Panc1 (cell line): ENCODE measurements at regions not wholly inside any gene's neighbourhood (a gene's known extent, or its start where the extent isn't known, plus 50 kb on each side); places are given as distances from the start of the nearest gene placed in this dataset.

Experiments used
- ATAC-seq: fragments of 200-7000 bp; cut with Tn5 transposase; 2 replicates; pipeline ENCODE4 v1.9.1; 2020; ENCODE audit warnings: mild to moderate bottlenecking, moderate library complexity
- BruUV-seq: library from RNA; stranded (reverse); fragments of 400-500 nt; replicated peaks from 2 replicates; lab custom pipeline; 2021; lab: Mats Ljungman, UMichigan
- CTCF ChIA-PET: fragments of 300-600 bp; sonication (Branson Sonifier 250); formaldehyde crosslinking; loops from one replicate; lab custom pipeline; 2022; ENCODE audit warnings: antibody characterized with exemption; lab: Charles Lee
- POLR2A ChIA-PET: fragments of 300-600 bp; sonication (Branson Sonifier 250); formaldehyde crosslinking; loops from one replicate; lab custom pipeline; 2022; ENCODE audit warnings: antibody characterized with exemption; lab: Charles Lee
- DNase-seq: peaks from one replicate; pipeline ENCODE4 v3.0.0-alpha.2; 2010; ENCODE audit warnings: low read depth, low spot score
- H3K27ac ChIP-seq: 2 replicates; pipeline ENCODE4 v1.5.1; 2011; ENCODE audit warnings: mild to moderate bottlenecking, low read length, inconsistent platforms
- H3K27me3 ChIP-seq: fragments of 200-500 bp; sonication (Bioruptor generic); 2 replicates; pipeline ENCODE4 v1.6.0; 2014; ENCODE audit warnings: low read length, inconsistent platforms; ENCODE audit not compliant: control insufficient read depth, insufficient read depth
- H3K36me3 ChIP-seq: fragments of 200-500 bp; sonication (Bioruptor generic); 2 replicates; pipeline ENCODE4 v1.5.1; 2014; ENCODE audit warnings: inconsistent platforms, mild to moderate bottlenecking, low read length, moderate library complexity; ENCODE audit not compliant: control insufficient read depth, insufficient read depth
- H3K4me1 ChIP-seq: 2 replicates; pipeline ENCODE4 v1.5.1; 2011; ENCODE audit warnings: inconsistent platforms, mild to moderate bottlenecking, low read length, moderate library complexity; ENCODE audit not compliant: control insufficient read depth, insufficient read depth
- H3K4me3 ChIP-seq, 2 experiments: 2 replicates each; pipeline ENCODE4 v1.5.1; 2011 to 2012; ENCODE audit warnings: low read depth in 2 of 2, low read length in 2 of 2, mild to moderate bottlenecking in 2 of 2, inconsistent platforms in 1 of 2, moderate library complexity in 1 of 2
- H3K9me3 ChIP-seq: fragments of 200-500 bp; sonication (Bioruptor generic); 2 replicates; pipeline ENCODE4 v1.5.1; 2014; ENCODE audit warnings: low read depth, mild to moderate bottlenecking, inconsistent platforms, low read length, moderate library complexity; ENCODE audit not compliant: control insufficient read depth, insufficient read depth
- POLR2AphosphoS5 ChIP-seq: IDR thresholded peaks from 2 replicates; pipeline ENCODE4 v1.6.1; 2012; ENCODE audit warnings: mild to moderate bottlenecking, low read depth, low read length, moderate library complexity
- SIN3A ChIP-seq: IDR thresholded peaks from 2 replicates; pipeline ENCODE4 v1.6.1; 2012; ENCODE audit warnings: low read depth, mild to moderate bottlenecking, low read length, moderate library complexity, borderline replicate concordance; ENCODE audit not compliant: insufficient read depth
- TCF7L2 ChIP-seq: IDR thresholded peaks from 2 replicates; pipeline ENCODE4 v1.6.1; 2011; ENCODE audit warnings: mild to moderate bottlenecking, low read depth, low read length, inconsistent platforms
- in situ Hi-C: cut with HindIII; loops from 2 replicates; pipeline ENCODE4 v1.10.0; 2016; ENCODE audit warnings: low sequenced_read_pairs, low pct_unique_long_range_greater_than_20kb
- intact Hi-C: fragments of 100-400 bp; cut with micrococcal nuclease; formaldehyde crosslinking; loops from one replicate; pipeline ENCODE4 v1.10.0; 2022; ENCODE audit not compliant: unreplicated experiment
- TF ChIP-seq, protein P1 (sequence below): fragments of 450-650 bp; IDR thresholded peaks from 2 replicates; pipeline ENCODE4 v1.5.1; 2017; ENCODE audit warnings: mild to moderate bottlenecking
- TF ChIP-seq, protein P2 (sequence below), 2 experiments: IDR thresholded peaks; 2 replicates each; pipeline ENCODE4 v1.6.1; 2011 to 2012; ENCODE audit warnings: low read depth in 2 of 2, control low read depth in 1 of 2, low read length in 1 of 2, mild to moderate bottlenecking in 1 of 2, moderate library complexity in 1 of 2; ENCODE audit not compliant: insufficient read depth in 1 of 2

DNA sequence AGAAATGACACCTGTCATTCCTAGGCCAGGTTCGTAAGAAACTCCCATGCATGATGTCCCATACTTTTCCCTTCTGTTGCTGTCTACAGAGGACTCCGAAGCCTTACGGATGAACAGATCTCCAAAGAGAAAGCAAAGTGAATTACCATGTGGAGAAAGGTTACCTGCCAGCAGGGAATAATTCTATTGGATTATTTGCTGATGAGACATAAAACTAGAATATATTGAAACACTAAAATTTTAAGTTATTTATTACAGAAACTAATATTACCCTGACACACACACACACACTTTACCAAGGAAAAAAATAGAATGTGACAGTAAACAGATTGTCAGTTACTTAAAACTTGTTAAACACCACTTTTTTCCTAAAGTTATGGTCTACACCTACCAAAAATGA is 452.7 kb upstream of the DAB2 start:
- in situ Hi-C loops: no loop called here
- intact Hi-C loops: no loop called here
- ChIA-PET POLR2A (no interaction called here), CTCF (no interaction called here)
- Histone ChIP-seq H3K36me3 (no peaks in the 10 kb centered on the region), H3K9me3 (no peaks in the 10 kb centered on the region), H3K27ac (no peak overlapping the region), H3K4me3 (no peak overlapping the region), H3K27me3 (no peaks in the 10 kb centered on the region), H3K4me1 (no peaks in the 10 kb centered on the region)
- ATAC-seq (no peak), DNase-seq (no peak)
- TF ChIP-seq, protein P1, sequence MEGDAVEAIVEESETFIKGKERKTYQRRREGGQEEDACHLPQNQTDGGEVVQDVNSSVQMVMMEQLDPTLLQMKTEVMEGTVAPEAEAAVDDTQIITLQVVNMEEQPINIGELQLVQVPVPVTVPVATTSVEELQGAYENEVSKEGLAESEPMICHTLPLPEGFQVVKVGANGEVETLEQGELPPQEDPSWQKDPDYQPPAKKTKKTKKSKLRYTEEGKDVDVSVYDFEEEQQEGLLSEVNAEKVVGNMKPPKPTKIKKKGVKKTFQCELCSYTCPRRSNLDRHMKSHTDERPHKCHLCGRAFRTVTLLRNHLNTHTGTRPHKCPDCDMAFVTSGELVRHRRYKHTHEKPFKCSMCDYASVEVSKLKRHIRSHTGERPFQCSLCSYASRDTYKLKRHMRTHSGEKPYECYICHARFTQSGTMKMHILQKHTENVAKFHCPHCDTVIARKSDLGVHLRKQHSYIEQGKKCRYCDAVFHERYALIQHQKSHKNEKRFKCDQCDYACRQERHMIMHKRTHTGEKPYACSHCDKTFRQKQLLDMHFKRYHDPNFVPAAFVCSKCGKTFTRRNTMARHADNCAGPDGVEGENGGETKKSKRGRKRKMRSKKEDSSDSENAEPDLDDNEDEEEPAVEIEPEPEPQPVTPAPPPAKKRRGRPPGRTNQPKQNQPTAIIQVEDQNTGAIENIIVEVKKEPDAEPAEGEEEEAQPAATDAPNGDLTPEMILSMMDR: no peak
- no peak for TF ChIP-seq SIN3A
- no TSS peak for BruUV-seq

DNA sequence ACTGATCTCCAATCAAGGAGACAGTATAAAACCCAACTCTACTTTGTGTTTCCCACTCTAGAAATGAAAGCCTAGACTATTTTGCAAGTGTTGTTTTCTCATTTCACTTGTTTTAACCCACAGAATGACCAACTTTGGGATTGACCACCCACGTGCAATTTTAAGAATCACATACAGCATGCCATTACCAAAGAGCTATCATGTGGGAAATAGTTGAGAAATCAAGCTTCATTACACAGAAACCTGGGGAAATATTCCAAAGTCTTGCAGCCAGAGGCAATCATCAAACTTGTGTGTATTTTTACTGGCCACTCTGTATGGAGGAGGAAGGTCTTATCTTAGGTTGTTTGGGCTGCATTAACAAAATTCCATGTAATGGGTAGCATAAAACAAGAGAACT is 451.4 kb upstream of the DAB2 start:
- DNase-seq: no peak
- Histone ChIP-seq H3K27ac (no peak overlapping the region), H3K36me3 (no peaks in the 10 kb centered on the region), H3K4me3 (no peak overlapping the region), H3K4me1 (no peaks in the 10 kb centered on the region), H3K27me3 (no peaks in the 10 kb centered on the region), H3K9me3 (no peaks in the 10 kb centered on the region)
- ChIA-PET CTCF (no interaction called here), POLR2A (no interaction called here)
- ATAC-seq: no peak
- in situ Hi-C loops: no loop called here
- intact Hi-C loops: no loop called here
- no TSS peak for BruUV-seq
- TF ChIP-seq, protein P2, sequence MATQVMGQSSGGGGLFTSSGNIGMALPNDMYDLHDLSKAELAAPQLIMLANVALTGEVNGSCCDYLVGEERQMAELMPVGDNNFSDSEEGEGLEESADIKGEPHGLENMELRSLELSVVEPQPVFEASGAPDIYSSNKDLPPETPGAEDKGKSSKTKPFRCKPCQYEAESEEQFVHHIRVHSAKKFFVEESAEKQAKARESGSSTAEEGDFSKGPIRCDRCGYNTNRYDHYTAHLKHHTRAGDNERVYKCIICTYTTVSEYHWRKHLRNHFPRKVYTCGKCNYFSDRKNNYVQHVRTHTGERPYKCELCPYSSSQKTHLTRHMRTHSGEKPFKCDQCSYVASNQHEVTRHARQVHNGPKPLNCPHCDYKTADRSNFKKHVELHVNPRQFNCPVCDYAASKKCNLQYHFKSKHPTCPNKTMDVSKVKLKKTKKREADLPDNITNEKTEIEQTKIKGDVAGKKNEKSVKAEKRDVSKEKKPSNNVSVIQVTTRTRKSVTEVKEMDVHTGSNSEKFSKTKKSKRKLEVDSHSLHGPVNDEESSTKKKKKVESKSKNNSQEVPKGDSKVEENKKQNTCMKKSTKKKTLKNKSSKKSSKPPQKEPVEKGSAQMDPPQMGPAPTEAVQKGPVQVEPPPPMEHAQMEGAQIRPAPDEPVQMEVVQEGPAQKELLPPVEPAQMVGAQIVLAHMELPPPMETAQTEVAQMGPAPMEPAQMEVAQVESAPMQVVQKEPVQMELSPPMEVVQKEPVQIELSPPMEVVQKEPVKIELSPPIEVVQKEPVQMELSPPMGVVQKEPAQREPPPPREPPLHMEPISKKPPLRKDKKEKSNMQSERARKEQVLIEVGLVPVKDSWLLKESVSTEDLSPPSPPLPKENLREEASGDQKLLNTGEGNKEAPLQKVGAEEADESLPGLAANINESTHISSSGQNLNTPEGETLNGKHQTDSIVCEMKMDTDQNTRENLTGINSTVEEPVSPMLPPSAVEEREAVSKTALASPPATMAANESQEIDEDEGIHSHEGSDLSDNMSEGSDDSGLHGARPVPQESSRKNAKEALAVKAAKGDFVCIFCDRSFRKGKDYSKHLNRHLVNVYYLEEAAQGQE (IDR thresholded peaks at IDR 0.05; ENCODE audit: insufficient read depth in 1 of 2, low read depth in 2 of 2, low read length in 1 of 2): no peak
- TF ChIP-seq SIN3A (no peak), TCF7L2 (no peak), POLR2AphosphoS5 (no peak)
- TF ChIP-seq, protein P1: no peak

DNA sequence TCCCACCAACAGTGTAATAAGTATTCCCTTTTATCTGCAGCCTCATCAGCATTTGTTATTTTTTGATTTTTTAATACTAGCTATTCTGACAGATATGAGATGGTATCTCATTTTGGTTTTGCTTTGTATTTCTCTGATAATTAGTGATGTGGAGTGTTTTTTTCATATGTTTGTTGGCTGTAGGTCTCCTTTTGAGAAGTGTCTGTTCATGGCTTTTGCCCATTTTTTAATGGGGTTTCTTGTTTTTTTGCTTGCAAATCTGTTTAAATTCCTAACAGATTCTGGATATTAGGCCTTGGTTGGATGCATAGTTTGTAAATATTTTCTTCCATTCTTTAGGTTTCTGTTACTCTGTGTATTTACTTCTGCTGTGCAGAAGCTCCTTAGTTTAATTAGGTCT is 445.4 kb upstream of the DAB2 start:
- TF ChIP-seq, protein P1: no peak
- TF ChIP-seq TCF7L2: no peak
- TF ChIP-seq POLR2AphosphoS5: no peak
- TF ChIP-seq, protein P2 (IDR thresholded peaks at IDR 0.05; ENCODE audit: insufficient read depth in 1 of 2, low read depth in 2 of 2, low read length in 1 of 2): no peak
- TF ChIP-seq SIN3A: no peak
- Histone ChIP-seq H3K27me3 (no peaks in the 10 kb centered on the region), H3K4me3 (no peak overlapping the region), H3K9me3 (no peaks in the 10 kb centered on the region), H3K27ac (no peak overlapping the region), H3K36me3 (no peaks in the 10 kb centered on the region), H3K4me1 (no peaks in the 10 kb centered on the region)
- BruUV-seq: no TSS peak
- intact Hi-C loops: no loop called here
- no peak for ATAC-seq
- DNase-seq: no peak
- POLR2A ChIA-PET: no interaction called here
- CTCF ChIA-PET: no interaction called here
- in situ Hi-C loops: no loop called here
